ENCODE measurements at regions not wholly inside any gene's neighbourhood (a gene's known extent, or its start where the extent isn't known, plus 50 kb on each side); places are given as distances from the start of the nearest gene placed in this dataset.

GRCh38 chr1:60331647-60332046 lies 258.1 kb upstream of the C1orf87 start:
- H3K27ac ChIP-seq (ENCODE audit: insufficient read depth, low read length) = no peak overlapping the region
- H3K4me3 ChIP-seq (replicated peaks in 1 of 4; ENCODE audit: control extremely low read depth in 1 of 4, insufficient read depth in 1 of 4, low read depth in 3 of 4, low read length in 4 of 4) = no peak overlapping the region
- H3K9ac ChIP-seq (ENCODE audit: insufficient read depth, low read length) = no peak overlapping the region
- H3K9me3 ChIP-seq (ENCODE audit: control insufficient read depth, insufficient read depth, low read depth, low read length) = no peaks in the 10 kb centered on the region
- H4K20me1 ChIP-seq (ENCODE audit: control insufficient read depth, extremely low read depth, insufficient read depth, low read length) = no peaks in the 10 kb centered on the region
- no peak for TF ChIP-seq EZH2 (IDR thresholded peaks at IDR 0.05; ENCODE audit: low read length, missing control alignments)
- TF ChIP-seq, protein P1, sequence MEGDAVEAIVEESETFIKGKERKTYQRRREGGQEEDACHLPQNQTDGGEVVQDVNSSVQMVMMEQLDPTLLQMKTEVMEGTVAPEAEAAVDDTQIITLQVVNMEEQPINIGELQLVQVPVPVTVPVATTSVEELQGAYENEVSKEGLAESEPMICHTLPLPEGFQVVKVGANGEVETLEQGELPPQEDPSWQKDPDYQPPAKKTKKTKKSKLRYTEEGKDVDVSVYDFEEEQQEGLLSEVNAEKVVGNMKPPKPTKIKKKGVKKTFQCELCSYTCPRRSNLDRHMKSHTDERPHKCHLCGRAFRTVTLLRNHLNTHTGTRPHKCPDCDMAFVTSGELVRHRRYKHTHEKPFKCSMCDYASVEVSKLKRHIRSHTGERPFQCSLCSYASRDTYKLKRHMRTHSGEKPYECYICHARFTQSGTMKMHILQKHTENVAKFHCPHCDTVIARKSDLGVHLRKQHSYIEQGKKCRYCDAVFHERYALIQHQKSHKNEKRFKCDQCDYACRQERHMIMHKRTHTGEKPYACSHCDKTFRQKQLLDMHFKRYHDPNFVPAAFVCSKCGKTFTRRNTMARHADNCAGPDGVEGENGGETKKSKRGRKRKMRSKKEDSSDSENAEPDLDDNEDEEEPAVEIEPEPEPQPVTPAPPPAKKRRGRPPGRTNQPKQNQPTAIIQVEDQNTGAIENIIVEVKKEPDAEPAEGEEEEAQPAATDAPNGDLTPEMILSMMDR (conservative IDR thresholded peaks at IDR 0.05 in 1 of 2, IDR thresholded peaks at IDR 0.05 in 1 of 2; ENCODE audit: low read depth in 1 of 2, low read length in 2 of 2) = no peak
- H3K4me2 ChIP-seq (ENCODE audit: extremely low read depth, insufficient read depth, low read length) = no peak overlapping the region
- no peaks in the 10 kb centered on the region for H3K36me3 ChIP-seq (ENCODE audit: control insufficient read depth, insufficient read depth, low read length)
- DNase-seq (ENCODE audit: low read depth in 2 of 2) = no peak
- no peaks in the 10 kb centered on the region for H3K79me2 ChIP-seq (ENCODE audit: control insufficient read depth, insufficient read depth, low read length)
- H3K27me3 ChIP-seq (ENCODE audit: control insufficient read depth, insufficient read depth, low read length) = no peaks in the 10 kb centered on the region
- H2AFZ ChIP-seq (ENCODE audit: low read length) = no peak overlapping the region
- H3K4me1 ChIP-seq (ENCODE audit: control insufficient read depth, extremely low read depth, insufficient read depth, low read length) = no peaks in the 10 kb centered on the region

GRCh38 chr1:60329651-60330050 lies 256.1 kb upstream of the C1orf87 start:
- Histone ChIP-seq H3K27me3 (ENCODE audit: control insufficient read depth, insufficient read depth, low read length) (no peaks in the 10 kb centered on the region), H3K27ac (ENCODE audit: insufficient read depth, low read length) (no peak overlapping the region), H3K79me2 (ENCODE audit: control insufficient read depth, insufficient read depth, low read length) (no peaks in the 10 kb centered on the region), H3K4me1 (ENCODE audit: control insufficient read depth, extremely low read depth, insufficient read depth, low read length) (no peaks in the 10 kb centered on the region), H3K9me3 (ENCODE audit: control insufficient read depth, insufficient read depth, low read depth, low read length) (no peaks in the 10 kb centered on the region), H4K20me1 (ENCODE audit: control insufficient read depth, extremely low read depth, insufficient read depth, low read length) (no peaks in the 10 kb centered on the region), H3K9ac (ENCODE audit: insufficient read depth, low read length) (no peak overlapping the region), H2AFZ (ENCODE audit: low read length) (no peak overlapping the region), H3K4me2 (ENCODE audit: extremely low read depth, insufficient read depth, low read length) (no peak overlapping the region), H3K36me3 (ENCODE audit: control insufficient read depth, insufficient read depth, low read length) (no peaks in the 10 kb centered on the region), H3K4me3 (replicated peaks in 1 of 4; ENCODE audit: control extremely low read depth in 1 of 4, insufficient read depth in 1 of 4, low read depth in 3 of 4, low read length in 4 of 4) (no peak overlapping the region)
- no peak for TF ChIP-seq EZH2 (IDR thresholded peaks at IDR 0.05; ENCODE audit: low read length, missing control alignments)
- TF ChIP-seq, protein P1 (conservative IDR thresholded peaks at IDR 0.05 in 1 of 2, IDR thresholded peaks at IDR 0.05 in 1 of 2; ENCODE audit: low read depth in 1 of 2, low read length in 2 of 2) = no peak
- DNase-seq (ENCODE audit: low read depth in 2 of 2) = no peak

GRCh38 chr1:60311838-60312237 lies 238.3 kb upstream of the C1orf87 start:
- no peak overlapping the region for H3K27ac ChIP-seq (ENCODE audit: insufficient read depth, low read length)
- no peak for TF ChIP-seq EZH2 (IDR thresholded peaks at IDR 0.05; ENCODE audit: low read length, missing control alignments)
- TF ChIP-seq, protein P1 (conservative IDR thresholded peaks at IDR 0.05 in 1 of 2, IDR thresholded peaks at IDR 0.05 in 1 of 2; ENCODE audit: low read depth in 1 of 2, low read length in 2 of 2) = no peak

More at GRCh38 chr1:60311838-60312237, 238.3 kb upstream of the C1orf87 start:
- Histone ChIP-seq H3K9ac (ENCODE audit: insufficient read depth, low read length) (no peak overlapping the region), H3K79me2 (ENCODE audit: control insufficient read depth, insufficient read depth, low read length) (no peaks in the 10 kb centered on the region), H3K4me2 (ENCODE audit: extremely low read depth, insufficient read depth, low read length) (no peak overlapping the region), H2AFZ (ENCODE audit: low read length) (no peak overlapping the region), H3K4me3 (replicated peaks in 1 of 4; ENCODE audit: control extremely low read depth in 1 of 4, insufficient read depth in 1 of 4, low read depth in 3 of 4, low read length in 4 of 4) (no peak overlapping the region), H4K20me1 (ENCODE audit: control insufficient read depth, extremely low read depth, insufficient read depth, low read length) (no peaks in the 10 kb centered on the region), H3K36me3 (ENCODE audit: control insufficient read depth, insufficient read depth, low read length) (no peaks in the 10 kb centered on the region), H3K27me3 (ENCODE audit: control insufficient read depth, insufficient read depth, low read length) (no peaks in the 10 kb centered on the region), H3K4me1 (ENCODE audit: control insufficient read depth, extremely low read depth, insufficient read depth, low read length) (no peaks in the 10 kb centered on the region), H3K9me3 (ENCODE audit: control insufficient read depth, insufficient read depth, low read depth, low read length) (no peaks in the 10 kb centered on the region)
- DNase-seq (ENCODE audit: low read depth in 2 of 2) = no peak

All from fibroblast of lung (primary cell).